SW480 (cell line): ENCODE measurements at regions not wholly inside any gene's neighbourhood (a gene's known extent, or its start where the extent isn't known, plus 50 kb on each side); places are given as distances from the start of the nearest gene placed in this dataset.
"Not testable (repeated sequence)": the region's sequence is repeated elsewhere in the genome, so short reads cannot be mapped to it uniquely, and the experiment has no call there.

Experiments used
- DNase-seq: peaks from one replicate; pipeline ENCODE4 v3.0.0-alpha.2; 2016; ENCODE audit warnings: low spot score

GRCh38 chr12:92272061-92272964 is 126.7 kb upstream of the BTG1 start:
- DNase-seq = no peak

GRCh38 chr12:92271341-92271740 is 125.7 kb upstream of the BTG1 start:
- DNase-seq = no peak

- no peak for DNase-seq
Observed at GRCh38 chr12:92270521-92270920, 124.9 kb upstream of the BTG1 start.

DNA sequence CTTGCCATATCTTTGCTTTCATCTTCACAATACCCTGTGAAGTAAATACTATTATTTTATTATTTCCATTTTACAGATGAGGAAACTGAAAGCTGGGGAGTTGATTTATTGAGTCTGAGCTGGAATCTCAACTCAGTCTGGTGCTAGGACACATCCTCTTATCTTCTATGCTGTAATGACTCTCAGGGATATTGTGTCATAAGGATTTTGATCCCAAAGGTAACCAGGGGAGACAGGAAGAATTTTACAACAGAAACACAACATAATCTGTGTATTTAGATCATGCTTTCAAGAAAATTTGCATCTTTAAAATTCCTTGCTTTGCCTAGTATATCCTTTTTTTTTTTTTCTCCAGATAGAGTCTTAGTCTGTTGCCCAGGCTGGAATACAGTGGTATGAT is 123.3 kb upstream of the BTG1 start:
- no peak for DNase-seq

- DNase-seq = no peak
Observed at GRCh38 chr12:92261692-92262091, 116.0 kb upstream of the BTG1 start.

- DNase-seq = no peak
Observed at GRCh38 chr12:92261071-92261470, 115.4 kb upstream of the BTG1 start.

- no peak for DNase-seq
Observed at GRCh38 chr12:92259696-92260251, 114.1 kb upstream of the BTG1 start.

DNA sequence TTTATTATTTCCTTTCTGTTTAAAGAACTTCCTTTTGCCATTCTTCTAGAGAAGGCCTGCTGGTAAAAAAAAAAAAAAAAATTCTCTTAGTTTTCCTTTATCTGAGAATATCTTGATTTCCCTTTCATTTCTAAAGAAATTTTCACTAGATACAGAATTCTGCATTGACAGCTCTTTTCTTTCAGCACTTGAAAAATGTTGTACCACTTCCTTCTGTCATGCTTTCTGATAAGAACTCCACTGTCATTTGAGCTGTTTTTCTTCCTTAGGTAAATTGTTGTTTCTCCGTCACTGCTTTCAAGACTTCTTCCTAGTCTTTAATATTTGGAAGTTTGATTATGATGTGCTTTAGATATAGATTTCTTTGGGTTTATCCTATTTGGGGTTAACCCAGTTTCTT is 113.6 kb upstream of the BTG1 start:
- no peak for DNase-seq

DNA sequence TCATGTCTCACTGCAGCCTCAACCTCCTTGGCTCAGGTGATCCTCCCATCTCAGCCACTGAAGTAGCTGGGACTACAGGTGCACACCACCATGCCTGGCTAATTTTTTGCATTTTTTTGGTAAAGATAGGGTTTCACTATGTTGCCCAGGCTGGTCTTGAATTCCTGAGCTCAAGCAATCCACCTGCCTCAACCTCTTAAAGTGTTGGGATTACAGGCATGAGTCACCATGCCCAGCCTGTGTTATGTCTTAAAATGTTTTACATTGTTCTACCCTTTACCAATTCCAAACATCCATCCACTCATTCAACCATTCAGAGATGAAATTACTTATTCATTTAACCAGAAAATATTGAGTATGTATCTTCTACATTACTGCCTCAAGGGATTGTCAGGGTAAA is 111.6 kb upstream of the BTG1 start:
- no peak for DNase-seq

- no peak for DNase-seq
Observed at GRCh38 chr12:92255741-92256140, 110.1 kb upstream of the BTG1 start.

GRCh38 chr12:92253301-92253700 is 107.7 kb upstream of the BTG1 start:
- DNase-seq = no peak

GRCh38 chr12:92248977-92249376 is 103.3 kb upstream of the BTG1 start:
- DNase-seq = no peak

GRCh38 chr12:92244036-92244435 is 98.4 kb upstream of the BTG1 start:
- DNase-seq = no peak

GRCh38 chr12:92242907-92243306 is 97.3 kb upstream of the BTG1 start:
- DNase-seq = no peak

DNA sequence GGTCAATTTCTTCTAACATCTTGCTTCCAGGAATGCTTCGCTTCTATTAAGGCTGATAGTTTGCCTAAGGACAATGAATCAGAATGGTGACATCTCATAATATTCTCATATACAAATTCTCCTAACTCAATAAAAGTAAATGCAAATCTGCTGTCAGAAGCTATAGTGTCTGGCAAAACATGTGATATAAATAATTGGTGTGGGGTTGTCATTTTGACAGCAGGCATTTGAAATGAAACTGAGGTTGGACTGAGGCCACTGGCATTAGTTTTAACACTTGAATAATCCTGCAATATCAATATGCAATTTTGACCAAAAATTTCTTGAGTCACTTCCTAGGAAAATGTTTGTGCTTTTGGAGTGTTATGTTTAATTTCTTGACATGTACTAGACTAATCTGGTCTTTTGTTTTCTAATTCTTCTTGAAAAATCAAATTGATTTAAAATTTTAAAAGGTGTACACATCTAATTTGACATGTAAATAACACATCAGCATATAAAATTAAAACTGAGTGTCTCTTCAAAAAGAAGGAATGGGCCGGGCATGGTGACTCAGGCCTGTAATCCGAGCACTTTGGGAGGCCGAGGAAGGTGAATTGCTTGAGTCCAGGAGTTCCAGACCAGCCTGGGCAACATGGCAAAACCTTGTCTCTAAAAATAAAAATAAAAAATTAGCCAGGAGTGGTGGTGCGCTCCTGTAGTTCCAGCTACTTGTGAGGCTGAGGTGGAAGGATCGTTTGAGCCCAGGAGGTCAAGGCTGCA is 92.3 kb upstream of the BTG1 start:
- no peak for DNase-seq

- DNase-seq = no peak
Observed at GRCh38 chr12:92237262-92237661, 91.6 kb upstream of the BTG1 start.

- DNase-seq = no peak
Observed at GRCh38 chr12:92235703-92236472, 90.2 kb upstream of the BTG1 start.

- no peak for DNase-seq
Observed at GRCh38 chr12:92234533-92234932, 88.9 kb upstream of the BTG1 start.

- no peak for DNase-seq
Observed at GRCh38 chr12:92233346-92234015, 87.8 kb upstream of the BTG1 start.

- not testable (repeated sequence) for DNase-seq
Observed at GRCh38 chr12:92232371-92232932, 86.8 kb upstream of the BTG1 start.

DNA sequence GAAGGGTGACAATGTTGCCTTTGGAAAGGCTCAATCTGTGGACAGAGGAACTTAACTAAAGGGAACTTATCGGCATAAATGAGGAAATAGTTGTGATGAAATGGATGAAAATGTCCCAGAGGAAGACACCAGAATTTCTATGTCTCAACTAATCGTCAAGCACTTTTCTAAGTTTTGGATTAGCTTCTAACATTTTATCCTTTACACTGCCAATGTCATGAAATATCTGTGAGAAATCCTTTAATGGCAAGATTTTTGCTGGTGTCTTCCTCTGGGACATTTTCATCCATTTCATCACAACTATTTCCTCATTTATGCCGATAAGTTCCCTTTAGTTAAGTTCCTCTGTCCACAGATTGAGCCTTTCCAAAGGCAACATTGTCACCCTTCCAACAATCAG is 86.3 kb upstream of the BTG1 start:
- DNase-seq = not testable (repeated sequence)
